ENCODE measurements at regions not wholly inside any gene's neighbourhood (a gene's known extent, or its start where the extent isn't known, plus 50 kb on each side); places are given as distances from the start of the nearest gene placed in this dataset.

GRCh38 chr2:2570871-2571270 is 239.8 kb upstream of the MYT1L start:
- TF ChIP-seq CTCF (conservative IDR thresholded peaks at IDR 0.05 in 1 of 2, IDR thresholded peaks at IDR 0.05 in 1 of 2; ENCODE audit: extremely low read depth in 1 of 2, insufficient read depth in 1 of 2, low read depth in 1 of 2, low read length in 2 of 2) (no peak), EZH2 (IDR thresholded peaks at IDR 0.05; ENCODE audit: borderline replicate concordance, low read length) (no peak)

All from mammary epithelial cell (primary cell).